B cell (primary cell): ENCODE measurements at regions not wholly inside any gene's neighbourhood (a gene's known extent, or its start where the extent isn't known, plus 50 kb on each side); places are given as distances from the start of the nearest gene placed in this dataset.

ENCODE experiments used
- EZH2 ChIP-seq: IDR thresholded peaks from 2 replicates; pipeline ENCODE4 v1.6.1; 2012; ENCODE audit warnings: borderline replicate concordance, low read depth, mild to moderate bottlenecking, moderate library complexity, low read length; ENCODE audit not compliant: insufficient read depth, poor library complexity, severe bottlenecking
- TF ChIP-seq, protein P1 (sequence below): fragments of 200-600 bp; IDR thresholded peaks from one replicate; pipeline ENCODE4 v1.8.0; 2022; ENCODE audit warnings: antibody characterized with exemption, mild to moderate bottlenecking

- TF ChIP-seq, protein P1, sequence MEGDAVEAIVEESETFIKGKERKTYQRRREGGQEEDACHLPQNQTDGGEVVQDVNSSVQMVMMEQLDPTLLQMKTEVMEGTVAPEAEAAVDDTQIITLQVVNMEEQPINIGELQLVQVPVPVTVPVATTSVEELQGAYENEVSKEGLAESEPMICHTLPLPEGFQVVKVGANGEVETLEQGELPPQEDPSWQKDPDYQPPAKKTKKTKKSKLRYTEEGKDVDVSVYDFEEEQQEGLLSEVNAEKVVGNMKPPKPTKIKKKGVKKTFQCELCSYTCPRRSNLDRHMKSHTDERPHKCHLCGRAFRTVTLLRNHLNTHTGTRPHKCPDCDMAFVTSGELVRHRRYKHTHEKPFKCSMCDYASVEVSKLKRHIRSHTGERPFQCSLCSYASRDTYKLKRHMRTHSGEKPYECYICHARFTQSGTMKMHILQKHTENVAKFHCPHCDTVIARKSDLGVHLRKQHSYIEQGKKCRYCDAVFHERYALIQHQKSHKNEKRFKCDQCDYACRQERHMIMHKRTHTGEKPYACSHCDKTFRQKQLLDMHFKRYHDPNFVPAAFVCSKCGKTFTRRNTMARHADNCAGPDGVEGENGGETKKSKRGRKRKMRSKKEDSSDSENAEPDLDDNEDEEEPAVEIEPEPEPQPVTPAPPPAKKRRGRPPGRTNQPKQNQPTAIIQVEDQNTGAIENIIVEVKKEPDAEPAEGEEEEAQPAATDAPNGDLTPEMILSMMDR, result no peak
- TF ChIP-seq EZH2, result no peak
Measured at GRCh38 chr1:10901891-10902805, 105.7 kb upstream of the CASZ1 start.
